Umbilical cord (tissue), 1 donor: ENCODE measurements at regions not wholly inside any gene's neighbourhood (a gene's known extent, or its start where the extent isn't known, plus 50 kb on each side); places are given as distances from the start of the nearest gene placed in this dataset.

ENCODE experiments used
- DNase-seq: peaks from one replicate; pipeline ENCODE4 v3.0.0-alpha.2; 2015; ENCODE audit warnings: low spot score

DNA sequence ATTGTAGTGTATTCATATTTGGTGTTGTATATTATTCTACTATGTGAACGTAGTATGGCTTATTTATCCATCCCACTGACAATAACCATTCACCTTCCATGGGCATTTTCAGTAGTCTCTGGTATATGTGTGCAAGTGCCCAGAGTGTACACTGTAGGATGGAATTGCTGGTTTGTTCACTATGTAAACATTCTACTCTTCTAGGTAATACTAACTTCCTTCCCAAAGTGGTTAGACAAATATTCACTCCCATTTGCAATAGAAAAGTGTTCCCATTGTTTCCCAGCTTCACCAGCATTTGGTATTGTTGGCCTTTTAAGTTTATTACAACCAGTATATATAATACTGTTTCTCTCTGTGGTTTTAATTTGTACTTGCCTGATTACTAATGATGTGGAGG is 153.7 kb downstream of the C7orf25 start:
- no peak for DNase-seq

DNA sequence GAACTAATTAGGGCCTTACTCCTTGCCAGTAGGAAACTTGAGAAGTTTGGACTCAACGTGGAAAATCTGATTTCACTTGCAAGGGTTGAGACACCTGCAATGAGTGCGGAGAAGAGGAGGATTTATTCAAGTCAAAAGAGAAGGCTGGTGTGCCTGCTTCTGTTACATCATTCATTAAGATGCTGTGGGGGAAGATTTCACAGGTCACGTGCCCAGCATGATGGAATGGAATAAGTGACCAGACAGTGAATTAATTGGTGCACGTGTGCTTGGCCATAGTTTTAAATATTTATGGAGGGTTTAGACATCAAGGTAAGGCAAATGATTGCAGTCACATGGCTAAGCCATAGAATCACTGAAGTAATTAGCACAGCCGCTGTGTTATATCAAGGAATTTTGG is 155.0 kb downstream of the C7orf25 start:
- DNase-seq, result no peak

DNA sequence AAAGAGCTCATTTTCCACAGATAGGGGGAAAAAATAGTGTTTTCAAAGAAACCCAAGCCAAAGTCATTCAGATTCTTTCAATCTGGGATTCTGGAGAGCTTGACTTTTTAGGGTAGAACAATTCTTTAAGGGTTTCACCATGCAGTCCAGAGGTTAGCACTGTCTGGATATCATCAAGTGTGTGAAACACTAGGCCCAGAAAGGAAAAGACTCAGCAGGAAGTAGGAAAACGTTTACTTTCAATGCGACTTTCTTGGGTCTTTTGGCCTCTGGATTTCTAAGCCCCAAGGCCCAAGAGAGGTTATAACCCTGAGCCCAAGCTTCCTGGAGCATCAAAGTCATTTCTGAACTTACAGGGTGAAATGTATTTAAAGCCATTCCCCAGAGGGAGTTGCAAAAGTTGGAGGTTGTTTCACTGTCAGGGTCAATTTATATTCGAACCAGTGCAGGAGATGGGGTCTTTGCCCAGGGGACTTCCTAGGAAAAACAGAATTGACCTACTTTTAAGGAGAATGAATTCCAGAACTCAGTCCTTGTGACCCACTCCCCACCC is 158.0 kb downstream of the C7orf25 start:
- peak; percentile 39 for DNase-seq

DNA sequence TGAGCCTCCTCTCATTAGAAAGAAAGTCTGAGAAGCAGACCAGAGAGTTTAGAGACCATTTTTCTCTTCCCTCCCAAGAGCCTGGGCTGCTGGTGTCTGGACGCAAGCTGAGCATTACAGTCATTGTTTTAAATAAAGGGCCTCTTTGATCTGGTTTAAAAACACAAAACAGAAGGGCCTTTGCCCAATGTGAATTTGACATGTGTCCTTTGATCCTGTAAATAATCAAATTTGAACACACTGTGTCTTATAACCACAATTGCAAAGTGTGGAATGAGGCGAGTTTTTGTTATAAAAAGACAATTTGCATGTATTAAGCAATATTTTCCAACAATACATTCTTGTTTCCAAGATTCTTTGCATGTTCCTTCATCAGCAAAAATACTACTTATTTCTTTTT is 158.5 kb downstream of the C7orf25 start:
- no peak for DNase-seq

DNA sequence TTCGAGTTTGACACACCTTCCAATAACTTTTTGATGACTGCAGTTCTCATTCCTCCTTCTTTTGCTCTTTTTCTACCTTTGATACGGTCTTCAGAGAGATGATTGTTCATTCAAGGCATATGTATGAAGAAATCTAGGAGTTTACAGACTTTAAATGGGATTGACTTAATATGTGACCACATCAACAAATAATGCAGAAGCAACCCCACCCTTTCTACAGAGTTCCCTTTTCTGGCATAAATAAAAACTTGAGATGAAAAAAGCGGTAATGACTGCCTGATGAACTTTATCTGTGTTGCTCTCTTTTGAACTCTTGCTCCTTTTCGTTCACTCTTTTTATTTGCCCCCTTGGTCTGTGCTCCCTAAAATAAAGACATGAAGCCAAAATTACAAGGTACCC is 161.7 kb downstream of the C7orf25 start:
- DNase-seq, result peak; percentile 35

DNA sequence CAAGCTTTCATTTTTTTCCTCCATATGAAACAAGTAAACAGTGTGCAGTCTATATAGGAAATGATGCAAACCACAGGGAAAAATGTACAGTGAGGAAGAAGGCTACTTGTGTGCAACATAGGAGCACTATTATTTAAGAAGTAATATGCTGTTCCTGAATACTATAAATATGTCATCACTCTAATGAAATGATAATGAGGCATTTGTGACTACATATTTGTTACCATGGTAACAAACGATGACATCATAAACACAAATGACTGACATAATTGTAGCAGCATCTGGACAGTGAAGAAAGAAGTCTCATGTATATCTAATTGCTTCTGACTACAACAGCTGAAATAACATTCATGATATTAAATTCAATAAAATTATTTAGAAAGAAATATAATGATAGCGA is 164.8 kb downstream of the C7orf25 start:
- DNase-seq, result no peak

DNA sequence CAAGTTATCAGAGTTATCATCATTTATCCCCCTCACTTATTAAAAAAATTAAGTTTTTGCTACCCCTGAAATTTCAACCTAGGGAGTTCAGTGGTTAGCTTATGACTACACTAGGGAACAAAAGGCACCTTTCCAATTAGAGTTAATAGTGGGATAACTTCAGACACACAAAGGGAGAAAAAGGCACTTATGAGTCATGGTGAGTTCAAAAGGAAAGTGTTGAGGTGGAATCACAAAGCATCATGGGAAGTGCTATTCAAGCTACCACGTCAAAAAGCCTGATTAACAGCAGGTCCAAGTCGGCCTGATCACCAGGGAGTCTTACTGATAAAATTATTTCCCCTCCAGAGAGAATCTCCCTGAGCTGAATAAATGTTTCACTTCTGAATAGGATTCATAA is 165.7 kb downstream of the C7orf25 start:
- no peak for DNase-seq

DNA sequence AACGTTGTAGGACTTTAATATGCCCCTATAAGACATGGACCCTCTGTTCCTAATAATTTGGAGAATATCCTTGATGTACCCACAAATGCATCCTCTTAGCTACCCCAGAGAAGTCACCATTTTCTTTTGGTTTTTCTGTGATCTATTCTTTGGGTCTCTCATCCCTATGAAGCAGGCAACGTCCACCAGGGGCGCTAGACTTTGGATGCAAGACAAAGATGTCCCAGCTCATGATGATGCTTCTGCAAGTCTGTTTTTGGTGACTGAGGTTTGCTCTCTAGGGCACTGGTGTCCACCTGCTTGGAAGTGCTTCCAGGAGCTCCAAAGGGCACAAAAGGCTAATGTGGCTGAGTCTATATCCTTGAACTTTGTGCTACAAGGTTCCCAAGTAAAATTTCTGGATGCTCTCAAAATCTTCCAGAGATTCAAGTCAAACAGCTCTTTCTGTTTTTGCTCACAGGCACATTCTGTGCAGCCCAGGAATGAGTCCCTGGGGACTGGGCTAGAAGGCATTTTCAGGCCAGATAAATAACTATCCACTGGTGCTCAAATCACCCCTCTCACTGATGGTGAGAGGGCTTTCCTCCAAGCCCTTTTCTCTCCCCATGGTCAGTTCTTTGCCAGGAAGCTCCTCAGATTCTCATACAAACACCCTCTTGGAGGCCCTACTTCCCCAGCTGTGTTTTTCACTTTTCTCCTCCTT is 166.4 kb downstream of the C7orf25 start:
- DNase-seq, result peak; percentile 50

DNA sequence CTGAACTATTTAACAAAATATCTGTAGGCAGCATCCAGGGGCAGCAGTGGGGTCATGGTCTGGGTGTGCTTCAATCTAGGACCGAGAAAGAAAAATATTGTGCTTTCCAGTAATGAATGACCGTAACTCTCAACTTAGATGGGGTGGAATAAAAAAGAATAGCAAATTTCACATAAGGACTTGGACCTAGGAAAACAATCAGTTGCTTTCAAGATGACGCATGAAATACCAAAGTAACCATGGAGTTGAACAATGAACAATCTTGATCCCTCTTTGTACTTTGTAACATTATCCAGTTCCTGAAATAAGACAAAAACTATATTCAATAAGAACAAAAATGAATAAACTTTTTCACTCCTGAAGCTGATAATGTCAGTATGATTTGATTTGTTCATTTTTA is 167.1 kb downstream of the C7orf25 start:
- DNase-seq, result no peak

DNA sequence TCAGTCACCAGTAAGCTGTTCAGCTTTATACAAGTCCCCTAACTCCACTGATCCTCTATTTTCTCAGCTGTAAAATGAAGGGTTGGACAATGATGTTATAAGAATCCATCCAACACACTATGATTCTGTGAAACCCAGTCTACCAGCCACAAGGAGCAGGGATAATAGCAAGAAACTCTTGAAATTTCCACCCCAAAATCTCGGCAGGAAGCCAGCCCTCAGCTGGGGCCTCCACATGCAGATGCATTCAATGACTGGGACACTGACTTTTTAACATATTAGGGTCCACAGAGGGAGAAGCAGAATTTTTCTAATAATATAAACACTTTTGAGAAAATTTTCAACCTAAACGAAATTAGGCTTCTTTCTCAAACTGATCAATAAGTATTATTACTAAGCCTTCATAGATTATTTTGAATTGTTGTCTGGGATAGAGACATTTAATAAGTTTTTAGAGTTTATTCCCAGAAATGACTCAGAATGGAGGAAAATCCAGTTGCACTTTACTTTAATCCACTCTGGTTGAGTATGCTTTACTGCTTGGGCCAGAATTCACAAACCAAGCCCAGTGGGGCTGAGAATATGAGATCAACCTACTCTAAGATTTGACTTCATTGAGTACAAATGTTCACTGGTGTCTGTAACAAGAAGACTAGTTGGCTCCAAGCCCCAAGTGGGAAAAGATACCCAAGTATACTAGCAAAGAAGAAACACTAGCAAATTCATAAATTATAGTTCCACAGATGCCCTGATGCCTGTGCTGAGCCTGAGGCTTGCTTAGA is 168.6 kb downstream of the C7orf25 start:
- peak; percentile 90 for DNase-seq

DNA sequence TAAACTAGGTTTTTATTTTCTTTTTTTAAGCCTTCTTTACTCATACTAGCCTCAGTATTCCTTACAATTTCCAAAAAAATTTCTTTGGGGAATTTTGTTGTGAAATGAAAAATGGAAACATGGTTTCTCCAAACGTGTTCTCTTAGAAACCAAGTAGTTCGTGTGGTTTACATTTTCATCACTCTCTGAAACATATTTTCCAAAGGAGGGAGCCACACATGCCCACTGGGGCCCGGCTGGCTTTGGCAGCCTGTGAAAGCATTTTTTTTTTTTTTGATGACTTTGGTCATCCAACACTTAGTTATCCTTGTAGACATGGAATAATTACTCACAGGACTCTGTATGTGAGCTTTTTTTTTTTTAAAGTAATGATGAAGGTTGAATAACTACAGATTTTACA is 169.6 kb downstream of the C7orf25 start:
- DNase-seq, result no peak

DNA sequence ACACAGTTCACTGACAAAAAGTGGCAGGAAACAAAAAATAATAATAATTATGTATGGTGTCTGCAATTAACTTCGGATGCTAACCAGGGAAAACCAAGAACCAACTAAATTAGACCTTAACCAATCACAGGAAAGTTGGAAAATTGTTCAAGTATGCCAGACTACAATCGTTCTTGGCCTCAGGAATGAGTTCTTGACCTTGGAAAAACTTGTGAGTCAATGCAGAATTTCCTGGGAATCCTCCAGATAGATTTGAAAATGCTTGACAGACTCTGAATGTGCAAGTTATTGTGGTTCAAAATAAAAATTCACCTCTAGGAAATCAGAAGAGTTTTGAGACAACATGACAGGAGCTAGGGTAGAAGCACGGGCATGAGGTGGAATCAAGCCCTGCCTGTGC is 171.5 kb downstream of the C7orf25 start:
- no peak for DNase-seq

DNA sequence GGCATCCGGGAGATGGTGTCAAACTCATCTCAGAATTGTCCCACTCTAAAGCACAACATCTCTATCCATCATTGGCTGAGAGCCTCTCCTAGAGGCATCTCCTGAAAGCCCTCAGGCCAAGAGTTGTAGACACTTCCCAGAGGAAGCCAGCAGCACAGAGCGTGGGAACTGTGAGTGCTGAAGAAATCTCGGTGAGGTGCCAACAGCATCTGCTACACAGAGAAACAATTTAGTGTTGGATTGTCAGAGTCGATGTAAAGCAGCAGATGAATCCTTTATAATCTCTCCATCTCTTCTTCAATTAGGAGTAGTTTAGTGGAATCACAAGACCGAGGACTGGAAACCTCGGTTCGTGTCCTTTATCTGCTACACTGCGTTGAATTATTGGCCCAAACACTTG is 172.2 kb downstream of the C7orf25 start:
- no peak for DNase-seq

DNA sequence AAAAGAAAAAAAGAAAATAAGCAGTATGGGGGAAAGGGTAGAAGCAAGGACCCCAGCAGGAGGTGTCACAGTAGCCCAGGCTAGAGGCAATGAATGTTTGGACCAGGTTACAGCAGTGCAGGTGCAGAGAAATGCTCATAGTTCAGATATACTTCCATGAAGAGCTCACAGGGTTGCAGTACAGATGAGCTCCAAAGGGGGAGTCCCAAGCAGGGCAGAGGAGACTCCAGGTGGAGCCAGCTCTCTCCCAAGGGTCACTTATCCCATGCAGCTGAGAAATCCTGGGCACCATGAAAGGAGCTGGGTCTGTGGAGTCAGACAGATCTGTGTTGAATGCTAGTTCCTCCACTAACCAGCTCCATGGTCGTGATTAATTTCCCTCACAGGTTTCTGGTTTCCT is 174.9 kb downstream of the C7orf25 start:
- DNase-seq, result no peak

DNA sequence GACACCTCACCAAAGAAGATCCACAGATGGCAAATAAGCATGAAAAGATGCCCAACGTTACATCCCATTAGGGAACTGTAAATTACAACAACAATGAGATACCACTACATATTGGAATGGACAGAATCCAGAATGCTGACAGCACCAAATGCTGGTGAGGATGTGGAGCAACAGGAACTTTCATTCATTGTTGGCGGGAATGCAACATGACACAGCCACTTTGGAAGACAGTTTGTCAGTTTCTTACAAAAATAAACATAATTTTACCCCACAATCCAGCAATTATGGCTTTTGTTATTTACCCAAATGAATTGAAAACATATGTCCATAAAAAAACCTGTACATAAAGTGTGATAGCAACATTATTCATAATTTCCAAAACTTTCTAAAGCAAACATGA is 176.8 kb downstream of the C7orf25 start:
- no peak for DNase-seq

DNA sequence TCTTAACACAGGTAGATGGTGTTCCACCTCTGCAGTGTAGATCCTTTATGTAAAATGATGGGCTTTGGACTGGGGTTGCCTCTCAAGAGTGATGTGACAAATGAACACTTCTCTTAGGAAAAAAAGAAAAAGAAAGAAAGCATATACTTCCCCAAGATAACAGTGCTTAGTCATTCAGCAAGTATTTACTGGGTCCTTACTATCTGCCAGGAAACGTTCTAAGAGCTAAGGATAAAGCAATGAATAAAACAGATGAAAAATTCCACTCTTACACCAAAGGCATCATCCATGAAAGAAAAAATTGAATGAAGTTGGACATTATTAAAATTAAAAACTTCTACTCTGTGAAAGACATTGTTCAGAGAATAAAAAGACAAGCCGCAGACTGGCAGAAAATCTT is 177.3 kb downstream of the C7orf25 start:
- DNase-seq, result peak; percentile 83

DNA sequence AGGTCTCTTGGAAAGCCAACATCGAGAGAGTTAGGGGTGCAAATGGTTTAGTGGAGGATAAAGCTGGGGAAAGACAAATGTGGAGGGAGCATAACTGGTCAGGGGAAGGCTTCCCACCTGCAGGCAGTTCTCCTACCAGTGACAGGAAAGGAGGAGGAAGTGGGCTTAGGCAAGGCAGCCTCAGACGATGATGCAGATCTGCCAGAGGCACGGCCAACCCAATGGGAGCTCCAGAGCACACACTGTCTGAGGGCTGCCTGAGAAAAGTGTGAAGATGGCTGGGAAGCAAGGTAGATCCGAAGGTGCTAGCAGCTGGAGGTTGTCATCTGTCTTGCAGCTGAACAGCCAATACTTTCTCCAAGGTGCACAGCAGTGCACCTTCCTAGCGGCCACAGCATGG is 178.8 kb downstream of the C7orf25 start:
- DNase-seq, result no peak

DNA sequence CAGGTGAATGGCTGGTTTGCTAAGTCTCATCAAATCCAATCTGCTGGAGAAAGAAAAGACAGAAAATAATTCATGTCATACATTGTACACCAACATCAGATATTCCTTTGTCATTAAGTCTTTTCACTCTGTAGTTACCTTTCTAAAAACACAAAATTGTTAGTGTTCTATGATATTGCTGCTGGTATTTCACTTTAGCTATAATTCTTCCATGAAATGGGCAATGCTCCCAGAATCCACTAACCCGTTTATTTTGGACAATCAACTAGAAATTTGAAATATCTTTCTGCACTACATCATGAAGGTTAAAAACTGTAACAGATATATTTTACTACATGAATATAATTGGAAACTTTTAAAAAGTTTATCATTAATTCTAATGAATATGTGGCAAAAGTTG is 181.3 kb downstream of the C7orf25 start:
- DNase-seq, result no peak

DNA sequence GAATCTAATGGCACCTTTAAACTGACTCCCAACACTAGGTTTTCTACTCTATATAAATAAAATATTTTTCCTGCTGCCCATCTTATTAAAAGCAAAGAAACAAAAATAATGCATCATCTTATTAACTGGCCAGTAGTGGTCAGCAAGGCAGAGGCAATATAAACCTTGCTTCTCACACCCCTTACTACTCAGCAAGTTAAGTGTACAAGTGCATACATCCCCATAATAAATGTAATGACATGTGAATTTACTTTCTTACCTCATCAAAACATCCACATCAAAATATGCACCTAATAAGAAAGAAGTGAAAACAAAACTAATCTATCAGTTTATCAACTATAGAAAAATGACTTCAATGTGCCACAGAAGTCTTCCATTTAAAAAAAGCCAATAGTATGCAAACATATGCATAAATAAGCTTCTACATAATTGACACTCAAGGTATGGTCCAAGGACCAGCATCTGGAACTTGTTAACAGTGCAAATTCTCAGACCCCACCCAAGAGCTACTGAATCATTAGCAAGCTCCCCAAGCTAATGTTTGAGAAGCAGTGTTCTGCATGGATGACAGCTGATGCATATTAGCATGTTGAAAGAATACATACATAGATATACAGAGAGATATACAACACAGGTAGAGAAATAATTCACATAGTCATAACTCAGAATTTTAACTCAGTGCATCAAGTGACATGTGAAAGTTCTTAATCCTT is 182.7 kb downstream of the C7orf25 start:
- DNase-seq, result no peak

DNA sequence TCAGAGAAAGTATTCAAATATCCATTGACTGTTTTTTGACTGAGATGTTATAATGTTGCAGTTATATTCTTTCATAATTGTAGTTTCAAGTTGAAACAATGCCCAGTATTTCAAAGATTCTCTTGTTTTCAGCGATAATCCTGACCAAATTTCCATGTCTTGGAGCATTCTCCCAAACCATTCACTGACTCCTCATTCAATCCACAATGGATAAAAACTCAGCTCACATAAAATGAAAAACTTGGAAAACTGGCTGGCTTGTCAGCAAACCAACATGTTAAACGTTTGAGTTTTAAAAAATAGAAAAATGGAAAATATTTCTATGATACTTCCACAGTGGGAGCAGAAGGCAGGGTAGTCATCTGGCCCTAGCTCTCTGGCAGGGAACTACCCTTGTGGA is 184.4 kb downstream of the C7orf25 start:
- DNase-seq, result no peak

DNA sequence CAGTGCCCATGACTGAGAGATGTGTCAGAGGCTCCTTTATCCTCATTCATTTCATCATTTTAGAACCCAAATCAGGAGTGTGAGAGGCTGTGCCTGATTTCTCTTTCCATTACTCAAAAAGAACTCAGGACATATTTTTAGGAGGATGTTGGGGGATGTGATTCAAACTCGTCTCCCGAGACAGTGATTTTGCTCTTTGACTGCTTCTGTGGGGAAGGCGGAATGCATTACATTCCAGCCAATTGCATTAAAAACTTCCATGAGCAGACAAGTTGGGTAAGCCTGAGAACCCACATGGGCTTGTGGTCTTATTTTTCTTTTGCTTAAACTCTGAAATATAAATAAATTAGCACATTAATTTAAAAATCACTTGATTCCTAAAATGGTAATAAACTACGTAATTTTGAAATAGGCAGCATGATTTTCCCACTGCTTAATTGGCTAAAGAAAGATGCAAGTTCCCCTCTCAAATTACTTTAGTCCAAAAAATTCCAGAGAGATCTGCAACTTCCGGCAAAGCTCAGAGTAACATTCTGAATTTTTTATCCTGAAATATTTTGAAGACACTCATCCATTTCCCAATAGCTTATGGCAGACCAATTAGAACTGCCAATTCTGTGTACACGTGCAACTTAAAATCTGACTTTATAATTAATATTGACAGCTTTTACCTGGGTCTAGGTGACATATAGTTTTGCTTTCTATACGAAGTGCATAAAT is 185.6 kb downstream of the C7orf25 start:
- no peak for DNase-seq

DNA sequence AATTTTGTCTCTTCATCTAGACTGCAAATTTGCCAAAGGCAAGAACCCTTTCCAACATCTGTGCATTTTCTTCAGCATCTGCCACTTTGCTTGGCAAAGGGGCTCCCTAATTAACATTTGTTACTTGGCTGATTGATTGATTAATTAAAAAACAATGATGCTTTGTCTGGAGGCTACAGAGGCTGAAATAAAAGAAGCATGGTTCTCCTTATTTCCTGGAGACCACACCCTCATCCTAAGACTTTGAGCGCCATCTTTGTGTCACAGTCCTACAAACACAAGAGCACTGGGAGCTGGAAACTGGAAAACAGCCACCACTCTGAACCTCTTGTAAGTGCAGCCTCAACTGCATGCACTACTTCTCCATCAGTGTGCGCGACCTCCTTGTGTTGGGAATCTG is 189.2 kb downstream of the C7orf25 start:
- DNase-seq, result no peak
